ENCODE measurements at regions not wholly inside any gene's neighbourhood (a gene's known extent, or its start where the extent isn't known, plus 50 kb on each side); places are given as distances from the start of the nearest gene placed in this dataset.
"Not testable (repeated sequence)": the region's sequence is repeated elsewhere in the genome, so short reads cannot be mapped to it uniquely, and the experiment has no call there.

GRCh38 chr11:104682206-104682605 is 216.1 kb downstream of the CASP12 start:
- Histone ChIP-seq H3K36me3 (ENCODE audit: insufficient read depth, low read length) (no peaks in the 10 kb centered on the region), H2AFZ (ENCODE audit: low read length) (no peak overlapping the region), H4K20me1 (ENCODE audit: insufficient read depth, low read length) (no peaks in the 10 kb centered on the region), H3K4me1 (ENCODE audit: insufficient read depth, low read length, poor library complexity, severe bottlenecking) (no peaks in the 10 kb centered on the region), H3K9me2 (ENCODE audit: insufficient read depth, low read length) (no peaks in the 10 kb centered on the region), H3K79me2 (ENCODE audit: insufficient read depth, low read depth, low read length) (no peaks in the 10 kb centered on the region), H3K27ac (ENCODE audit: low read depth, low read length, poor library complexity, severe bottlenecking) (no peak overlapping the region), H3K4me2 (ENCODE audit: low read length) (no peak overlapping the region), H3K4me3 (ENCODE audit: low read depth, low read length, poor library complexity, severe bottlenecking) (no peak overlapping the region), H3K9me3 (ENCODE audit: low read length) (no peaks in the 10 kb centered on the region)
- intact Hi-C loops (cut with micrococcal nuclease; ENCODE audit: unreplicated experiment), result no loop called here
- ChIA-PET CTCF (ENCODE audit: unreplicated experiment) (no interaction called here), POLR2A (no interaction called here)
- TF ChIP-seq CTCF (conservative IDR thresholded peaks at IDR 0.05; ENCODE audit: low read length) (no peak), EZH2phosphoT487 (IDR thresholded peaks at IDR 0.05; ENCODE audit: borderline replicate concordance, low read depth, low read length) (no peak)
- no peak for DNase-seq (ENCODE audit: low spot score)
- BruUV-seq (replicated peaks), result no TSS peak

- no peak overlapping the region for H2AFZ ChIP-seq (ENCODE audit: low read length)
- TF ChIP-seq CTCF (conservative IDR thresholded peaks at IDR 0.05; ENCODE audit: low read length) (no peak), EZH2phosphoT487 (IDR thresholded peaks at IDR 0.05; ENCODE audit: borderline replicate concordance, low read depth, low read length) (no peak)
- no peak overlapping the region for H3K4me2 ChIP-seq (ENCODE audit: low read length)
- H3K4me1 ChIP-seq (ENCODE audit: insufficient read depth, low read length, poor library complexity, severe bottlenecking), result no peaks in the 10 kb centered on the region
- ChIA-PET CTCF (ENCODE audit: unreplicated experiment) (no interaction called here), POLR2A (no interaction called here)
- no peak overlapping the region for H3K27ac ChIP-seq (ENCODE audit: low read depth, low read length, poor library complexity, severe bottlenecking)
- H3K9me3 ChIP-seq (ENCODE audit: low read length), result no peaks in the 10 kb centered on the region
- no peaks in the 10 kb centered on the region for H3K79me2 ChIP-seq (ENCODE audit: insufficient read depth, low read depth, low read length)
- no peaks in the 10 kb centered on the region for H3K36me3 ChIP-seq (ENCODE audit: insufficient read depth, low read length)
- H3K9me2 ChIP-seq (ENCODE audit: insufficient read depth, low read length), result no peaks in the 10 kb centered on the region
- no peaks in the 10 kb centered on the region for H4K20me1 ChIP-seq (ENCODE audit: insufficient read depth, low read length)
- no peak overlapping the region for H3K4me3 ChIP-seq (ENCODE audit: low read depth, low read length, poor library complexity, severe bottlenecking)
- no TSS peak for BruUV-seq (replicated peaks)
- intact Hi-C loops (cut with micrococcal nuclease; ENCODE audit: unreplicated experiment), result no loop called here
- DNase-seq (ENCODE audit: low spot score), result no peak
Measured at GRCh38 chr11:104679258-104679657, 219.0 kb downstream of the CASP12 start.

GRCh38 chr11:104678408-104678807 is 219.9 kb downstream of the CASP12 start:
- no peak overlapping the region for H3K4me3 ChIP-seq (ENCODE audit: low read depth, low read length, poor library complexity, severe bottlenecking)
- no peaks in the 10 kb centered on the region for H3K79me2 ChIP-seq (ENCODE audit: insufficient read depth, low read depth, low read length)
- no peaks in the 10 kb centered on the region for H3K9me2 ChIP-seq (ENCODE audit: insufficient read depth, low read length)
- no TSS peak for BruUV-seq (replicated peaks)
- H2AFZ ChIP-seq (ENCODE audit: low read length), result no peak overlapping the region
- no peaks in the 10 kb centered on the region for H3K9me3 ChIP-seq (ENCODE audit: low read length)
- TF ChIP-seq EZH2phosphoT487 (IDR thresholded peaks at IDR 0.05; ENCODE audit: borderline replicate concordance, low read depth, low read length) (no peak), CTCF (conservative IDR thresholded peaks at IDR 0.05; ENCODE audit: low read length) (no peak)
- no peaks in the 10 kb centered on the region for H3K4me1 ChIP-seq (ENCODE audit: insufficient read depth, low read length, poor library complexity, severe bottlenecking)
- H3K27ac ChIP-seq (ENCODE audit: low read depth, low read length, poor library complexity, severe bottlenecking), result no peak overlapping the region
- POLR2A ChIA-PET, result no interaction called here
- CTCF ChIA-PET (ENCODE audit: unreplicated experiment), result no interaction called here
- DNase-seq (ENCODE audit: low spot score), result no peak
- intact Hi-C loops (cut with micrococcal nuclease; ENCODE audit: unreplicated experiment), result no loop called here
- no peak overlapping the region for H3K4me2 ChIP-seq (ENCODE audit: low read length)
- H4K20me1 ChIP-seq (ENCODE audit: insufficient read depth, low read length), result no peaks in the 10 kb centered on the region
- H3K36me3 ChIP-seq (ENCODE audit: insufficient read depth, low read length), result no peaks in the 10 kb centered on the region

GRCh38 chr11:104677069-104677468 is 221.2 kb downstream of the CASP12 start:
- H3K9me2 ChIP-seq (ENCODE audit: insufficient read depth, low read length); H4K20me1 ChIP-seq (ENCODE audit: insufficient read depth, low read length); H2AFZ ChIP-seq (ENCODE audit: low read length); BruUV-seq (replicated peaks); CTCF ChIA-PET (ENCODE audit: unreplicated experiment); H3K79me2 ChIP-seq (ENCODE audit: insufficient read depth, low read depth, low read length); H3K36me3 ChIP-seq (ENCODE audit: insufficient read depth, low read length); H3K4me1 ChIP-seq (ENCODE audit: insufficient read depth, low read length, poor library complexity, severe bottlenecking); DNase-seq (ENCODE audit: low spot score); H3K27ac ChIP-seq (ENCODE audit: low read depth, low read length, poor library complexity, severe bottlenecking); POLR2A ChIA-PET; H3K9me3 ChIP-seq (ENCODE audit: low read length); intact Hi-C loops (cut with micrococcal nuclease; ENCODE audit: unreplicated experiment); H3K4me2 ChIP-seq (ENCODE audit: low read length); H3K4me3 ChIP-seq (ENCODE audit: low read depth, low read length, poor library complexity, severe bottlenecking): not testable (repeated sequence)
